ENCODE measurements at regions not wholly inside any gene's neighbourhood (a gene's known extent, or its start where the extent isn't known, plus 50 kb on each side); places are given as distances from the start of the nearest gene placed in this dataset.

DNA sequence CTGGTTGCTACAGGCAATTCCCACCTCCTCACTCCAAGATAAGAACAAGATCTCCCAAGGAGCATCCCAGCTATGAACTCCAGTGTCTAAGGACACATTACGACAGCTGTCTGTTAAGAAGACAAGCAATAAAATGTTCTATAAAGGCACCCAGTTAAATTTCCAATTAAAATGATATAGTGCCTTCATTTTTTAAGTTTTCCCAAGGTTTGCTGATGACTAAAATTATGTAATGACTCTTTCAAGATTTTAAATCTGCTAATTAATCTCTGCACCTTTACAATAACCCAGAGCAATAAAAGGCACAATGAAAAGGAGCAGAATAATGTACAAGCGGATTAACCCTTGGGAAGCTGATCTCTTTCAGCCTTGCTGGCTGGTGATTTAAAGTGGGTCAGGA is 61.6 kb upstream of the REG3G start:
- Histone ChIP-seq H3K9me3 (no peaks in the 10 kb centered on the region), H3K27ac (no peak overlapping the region), H3K4me3 (no peak overlapping the region), H3K27me3 (no peaks in the 10 kb centered on the region), H3K36me3 (no peaks in the 10 kb centered on the region), H3K4me1 (no peaks in the 10 kb centered on the region)
- intact Hi-C loops (cut with DNase I) = no loop called here
- no peak for TF ChIP-seq CTCF (IDR thresholded peaks at IDR 0.05)
- no peak for DNase-seq (ENCODE audit: low spot score in 2 of 2)

- DNase-seq (ENCODE audit: low spot score in 2 of 2) = no peak
- Histone ChIP-seq H3K36me3 (no peaks in the 10 kb centered on the region), H3K4me3 (no peak overlapping the region), H3K9me3 (no peaks in the 10 kb centered on the region), H3K4me1 (no peaks in the 10 kb centered on the region), H3K27me3 (no peaks in the 10 kb centered on the region), H3K27ac (no peak overlapping the region)
- TF ChIP-seq CTCF (IDR thresholded peaks at IDR 0.05) = no peak
- intact Hi-C loops (cut with DNase I) = no loop called here
These were observed 58.2 kb upstream of the REG3G start for GRCh38 chr2:78967294-78967693.

DNA sequence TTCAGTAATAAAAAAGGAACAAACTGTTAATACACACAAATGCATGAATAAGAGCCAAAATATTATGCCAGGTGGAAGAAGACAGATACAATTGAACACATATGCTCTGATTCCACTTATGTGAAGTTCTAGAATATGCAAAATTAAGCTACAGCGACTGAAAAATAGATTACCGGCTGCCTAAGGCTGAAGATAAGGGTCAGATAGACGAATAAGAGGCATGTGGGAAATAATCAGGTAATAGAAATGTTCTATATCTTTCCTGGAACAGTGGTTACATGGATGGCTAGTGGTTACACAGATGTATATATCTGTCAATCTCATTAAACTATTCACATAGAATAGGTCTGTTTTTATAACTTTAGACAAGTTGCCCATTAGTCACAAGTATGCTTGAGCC is 51.9 kb upstream of the REG3G start:
- TF ChIP-seq CTCF (IDR thresholded peaks at IDR 0.05) = no peak
- H3K36me3 ChIP-seq = no peaks in the 10 kb centered on the region
- no peak for DNase-seq (ENCODE audit: low spot score in 2 of 2)
- no peaks in the 10 kb centered on the region for H3K4me1 ChIP-seq
- H3K27me3 ChIP-seq = no peaks in the 10 kb centered on the region
- intact Hi-C loops (cut with DNase I) = no loop called here
- H3K27ac ChIP-seq = no peak overlapping the region
- no peaks in the 10 kb centered on the region for H3K9me3 ChIP-seq
- H3K4me3 ChIP-seq = no peak overlapping the region
